T1000 (cell line): ENCODE measurements at regions not wholly inside any gene's neighbourhood (a gene's known extent, or its start where the extent isn't known, plus 50 kb on each side); places are given as distances from the start of the nearest gene placed in this dataset.

Experiments used
- DNase-seq: peaks from one replicate; lab custom pipeline; 2025; ENCODE audit warnings: mixed read lengths; lab: John Stamatoyannopoulos, UW

GRCh38 chr15:25959100-25959499, 96.0 kb upstream of the ATP10A start:
- DNase-seq: no peak

DNA sequence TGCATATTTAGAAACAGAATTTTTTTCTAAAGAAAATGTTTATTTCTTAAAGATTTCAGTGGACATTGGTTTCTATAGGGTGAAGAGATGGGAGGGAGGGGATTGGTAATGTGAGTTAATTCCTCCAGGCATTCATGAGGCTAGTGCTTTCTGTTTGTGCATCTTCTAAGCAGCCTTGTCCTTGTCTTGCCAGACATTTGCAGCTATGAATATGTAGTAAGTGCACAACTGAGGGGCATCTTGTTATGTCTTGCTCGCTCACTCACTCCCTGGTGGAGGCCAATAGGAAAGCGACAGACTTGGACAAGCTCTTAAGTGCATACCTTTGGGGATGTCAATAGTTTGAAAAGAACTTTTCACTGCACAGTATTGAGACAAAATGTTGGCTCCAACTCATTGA, 92.5 kb upstream of the ATP10A start:
- DNase-seq: no peak

DNA sequence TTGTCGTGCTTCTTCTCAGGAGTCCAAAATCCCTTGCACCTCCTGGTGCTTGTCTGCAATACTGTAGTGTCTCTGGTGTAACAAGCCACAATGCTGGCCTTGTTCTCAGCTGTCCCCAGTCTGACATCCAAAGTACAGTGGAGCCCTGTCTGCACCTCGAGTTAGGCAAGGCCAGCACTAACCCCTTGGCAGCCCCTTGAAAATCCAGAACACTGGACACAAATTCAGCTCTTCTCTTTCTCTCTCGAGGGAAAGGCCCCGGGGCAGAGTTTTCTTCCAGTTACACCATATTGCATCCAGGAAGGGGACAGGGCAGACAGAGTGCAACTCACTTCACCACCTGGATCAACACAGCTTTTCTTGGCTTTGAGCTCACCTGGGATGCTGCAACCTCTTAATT, 91.3 kb upstream of the ATP10A start:
- DNase-seq: no peak

GRCh38 chr15:25950014-25950413, 86.9 kb upstream of the ATP10A start:
- no peak for DNase-seq

- DNase-seq: no peak
Observed at GRCh38 chr15:25947323-25948314, 84.5 kb upstream of the ATP10A start.

- no peak for DNase-seq
Observed at GRCh38 chr15:25946241-25946805, 83.2 kb upstream of the ATP10A start.

- no peak for DNase-seq
Observed at GRCh38 chr15:25944386-25944785, 81.3 kb upstream of the ATP10A start.

- DNase-seq: no peak
Observed at GRCh38 chr15:25943831-25944230, 80.7 kb upstream of the ATP10A start.

GRCh38 chr15:25939122-25939521, 76.0 kb upstream of the ATP10A start:
- no peak for DNase-seq

- DNase-seq: no peak
Observed at GRCh38 chr15:25937796-25938195, 74.7 kb upstream of the ATP10A start.

- no peak for DNase-seq
Observed at GRCh38 chr15:25936004-25936403, 72.9 kb upstream of the ATP10A start.

DNA sequence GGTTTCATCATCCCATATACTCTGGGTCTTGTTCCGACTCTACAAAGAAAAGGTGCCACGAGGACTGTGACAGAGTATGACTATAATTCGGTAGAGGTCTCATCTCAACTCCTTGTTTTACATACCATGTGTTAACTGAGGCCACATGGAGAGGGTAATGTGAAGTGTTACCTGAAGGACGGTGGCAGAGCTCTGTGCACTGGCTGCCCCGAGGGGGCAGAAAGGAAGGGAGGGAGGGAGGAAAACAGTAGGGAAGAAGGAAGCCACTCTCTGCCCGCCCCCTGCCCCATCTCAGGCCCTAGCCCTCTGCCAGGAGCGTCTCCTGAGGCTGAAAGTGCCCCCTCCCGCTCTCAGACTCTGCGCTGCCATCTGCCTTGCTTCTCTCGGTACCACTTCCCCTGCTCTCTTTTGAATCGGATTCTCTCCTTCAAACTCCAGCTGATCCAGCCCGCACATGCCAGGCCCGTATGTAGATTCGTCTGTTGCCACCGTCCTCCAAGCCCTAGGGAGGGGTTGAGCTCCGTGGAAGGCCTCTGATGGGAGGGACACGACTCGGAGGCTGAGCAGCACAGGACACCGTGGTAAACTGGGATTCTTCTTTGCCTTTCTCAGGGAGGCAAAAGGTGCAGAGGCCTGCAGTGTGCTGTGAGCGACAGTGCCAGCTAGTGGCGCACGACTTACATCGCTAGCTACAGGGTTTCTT, 70.5 kb upstream of the ATP10A start:
- DNase-seq: no peak

GRCh38 chr15:25932696-25933095, 69.6 kb upstream of the ATP10A start:
- no peak for DNase-seq

- no peak for DNase-seq
Observed at GRCh38 chr15:25931851-25932250, 68.7 kb upstream of the ATP10A start.

DNA sequence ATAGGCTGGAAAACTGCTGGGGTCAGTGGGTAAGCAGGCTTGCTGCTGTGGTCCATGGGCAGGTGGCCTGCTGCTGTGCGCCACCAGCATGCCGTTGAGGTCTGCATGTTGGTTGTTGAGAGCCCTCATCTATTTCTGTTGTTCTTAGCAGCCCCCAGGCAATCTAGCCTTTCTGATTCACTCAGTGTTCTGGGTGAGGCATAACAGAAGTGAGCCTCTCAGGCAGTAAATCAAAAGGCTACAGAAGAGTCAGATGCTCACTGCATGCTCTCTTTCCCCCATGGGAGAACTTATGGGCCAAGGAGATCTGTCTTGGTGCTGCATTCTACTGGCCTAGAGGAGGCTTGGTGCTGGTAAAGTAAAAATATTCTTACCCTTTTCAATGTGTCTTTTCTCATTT, 67.8 kb upstream of the ATP10A start:
- DNase-seq: no peak
